Ascending aorta (tissue), 2 donors: ENCODE measurements at regions not wholly inside any gene's neighbourhood (a gene's known extent, or its start where the extent isn't known, plus 50 kb on each side); places are given as distances from the start of the nearest gene placed in this dataset.

ENCODE experiments used
- DNase-seq, 2 donors: peaks; one replicate each; pipeline ENCODE4 v3.0.0-alpha.2; 2019; ENCODE audit warnings: low spot score in 2 of 2
- H3K27ac ChIP-seq, 2 donors: fragments of 200-600 bp; sonication (generic); one replicate each; pipeline ENCODE4 v1.5.1; 2016 to 2017; ENCODE audit warnings: mild to moderate bottlenecking in 1 of 2
- H3K27me3 ChIP-seq: fragments of 200-600 bp; sonication (generic); one replicate; pipeline ENCODE4 v1.5.1; 2017
- H3K36me3 ChIP-seq, 2 donors: fragments of 200-600 bp; sonication (generic); one replicate each; pipeline ENCODE4 v1.5.1; 2016
- H3K4me1 ChIP-seq, 2 donors: fragments of 200-600 bp; sonication (generic); one replicate each; pipeline ENCODE4 v1.5.1; 2016 to 2017; ENCODE audit warnings: mild to moderate bottlenecking in 1 of 2
- H3K4me3 ChIP-seq, 2 donors: fragments of 200-600 bp; sonication (generic); one replicate each; pipeline ENCODE4 v1.5.1; 2016 to 2017; ENCODE audit warnings: mild to moderate bottlenecking in 1 of 2
- H3K9me3 ChIP-seq, 2 donors: fragments of 200-600 bp; sonication (generic); one replicate each; pipeline ENCODE4 v1.5.1; 2016
- CTCF ChIP-seq, 3 experiments: fragments of 200-600 bp in 2 of 3; fragments of 450-650 bp in 1 of 3; sonication (generic) in 2 of 3; IDR thresholded peaks; one replicate each; pipeline ENCODE4 v1.5.1; 2016 to 2019; ENCODE audit warnings: antibody characterized with exemption in 3 of 3, mild to moderate bottlenecking in 1 of 3, moderate library complexity in 1 of 3
- intact Hi-C: fragments of 100-400 bp; cut with DNase I; formaldehyde crosslinking; loops from one replicate; pipeline ENCODE4 v1.15.1; 2023

DNA sequence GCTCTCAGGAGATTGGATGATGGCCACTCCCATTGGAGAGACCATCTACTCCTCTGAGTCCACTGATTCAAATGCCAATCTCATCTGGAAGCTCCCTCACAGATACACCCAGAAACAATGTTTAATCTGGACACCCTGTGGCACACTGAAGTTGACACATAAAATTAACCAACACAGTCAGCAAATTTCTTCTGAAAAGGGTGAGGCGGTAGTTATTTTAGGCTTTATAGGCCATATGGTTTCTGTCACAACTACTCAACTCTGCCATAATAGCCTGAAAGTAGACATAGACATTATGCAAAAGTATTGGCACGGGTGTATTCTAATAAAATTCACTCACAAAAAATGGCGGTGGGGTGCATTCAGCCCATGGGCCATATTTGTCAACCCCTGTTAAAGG is 244.5 kb upstream of the VLDLR start:
- no peak for DNase-seq
- Histone ChIP-seq H3K4me3 (no peak overlapping the region), H3K27me3 (no peaks in the 10 kb centered on the region), H3K9me3 (no peaks in the 10 kb centered on the region), H3K27ac (no peak overlapping the region), H3K4me1 (no peaks in the 10 kb centered on the region), H3K36me3 (no peaks in the 10 kb centered on the region)
- intact Hi-C loops = no loop called here
- TF ChIP-seq CTCF (IDR thresholded peaks at IDR 0.05) = no peak

DNA sequence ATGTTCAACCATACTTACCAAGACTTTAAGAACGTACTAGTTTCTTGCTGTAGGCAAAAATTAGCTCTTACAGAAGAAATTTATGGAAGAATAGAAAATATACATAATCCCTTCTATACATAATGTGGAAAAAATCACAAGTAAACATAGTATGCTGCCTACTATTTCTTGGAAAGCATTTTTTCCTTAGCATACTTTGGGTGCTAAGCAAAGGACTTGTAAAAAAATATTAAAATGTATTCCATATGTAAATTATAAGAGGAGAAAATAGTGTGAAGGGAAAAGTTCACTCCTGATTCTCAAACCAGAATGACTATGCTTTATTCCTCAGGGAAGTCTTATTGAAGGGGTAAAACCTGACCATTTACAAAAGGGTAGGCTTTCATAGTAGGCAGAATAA is 243.8 kb upstream of the VLDLR start:
- DNase-seq = no peak
- Histone ChIP-seq H3K36me3 (no peaks in the 10 kb centered on the region), H3K4me1 (no peaks in the 10 kb centered on the region), H3K9me3 (no peaks in the 10 kb centered on the region), H3K27ac (no peak overlapping the region), H3K27me3 (no peaks in the 10 kb centered on the region), H3K4me3 (no peak overlapping the region)
- intact Hi-C loops = no loop called here
- TF ChIP-seq CTCF (IDR thresholded peaks at IDR 0.05) = no peak

DNA sequence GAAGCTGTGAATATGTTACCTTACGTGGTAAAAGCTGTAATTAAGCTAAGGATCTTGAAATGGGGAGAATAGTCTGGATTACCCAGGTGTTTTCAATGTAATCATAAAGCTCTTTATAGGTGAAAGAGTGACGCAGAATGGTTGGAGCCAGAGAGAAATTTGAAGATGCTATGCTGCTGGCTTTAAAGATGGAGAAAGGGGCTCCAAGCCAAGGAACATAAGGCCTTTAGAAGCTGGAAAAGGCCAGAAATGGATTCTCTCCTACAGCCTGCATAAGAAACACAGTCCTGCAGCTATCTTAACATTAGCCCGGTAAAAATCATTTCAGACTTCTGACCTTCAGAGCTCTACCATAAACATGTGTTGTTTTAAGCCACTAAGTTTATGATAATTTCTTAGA is 243.3 kb upstream of the VLDLR start:
- intact Hi-C loops = no loop called here
- H3K36me3 ChIP-seq = no peaks in the 10 kb centered on the region
- H3K4me3 ChIP-seq = no peak overlapping the region
- no peak for TF ChIP-seq CTCF (IDR thresholded peaks at IDR 0.05)
- DNase-seq = no peak
- no peaks in the 10 kb centered on the region for H3K4me1 ChIP-seq
- no peaks in the 10 kb centered on the region for H3K9me3 ChIP-seq
- no peaks in the 10 kb centered on the region for H3K27me3 ChIP-seq
- H3K27ac ChIP-seq = no peak overlapping the region

DNA sequence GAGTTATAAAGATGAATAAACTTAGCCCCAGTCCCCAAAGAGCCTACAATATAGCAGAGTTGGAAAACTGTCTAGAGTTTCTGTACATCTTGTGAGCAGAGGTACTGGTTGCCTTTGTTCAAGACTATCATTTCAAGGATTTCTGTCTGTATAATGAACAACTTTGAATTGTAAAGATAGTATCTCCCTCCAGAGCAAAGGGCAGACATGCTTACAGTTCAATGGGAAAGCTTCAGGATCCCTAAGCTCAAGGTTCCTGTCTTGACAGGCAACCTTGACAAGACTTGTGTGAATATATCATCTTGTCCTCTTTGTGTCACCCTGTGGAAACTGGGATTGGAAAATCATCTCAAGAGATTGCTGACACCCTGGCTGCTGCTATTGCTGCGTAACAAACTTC is 242.8 kb upstream of the VLDLR start:
- DNase-seq = no peak
- Histone ChIP-seq H3K27me3 (no peaks in the 10 kb centered on the region), H3K36me3 (no peaks in the 10 kb centered on the region), H3K4me1 (no peaks in the 10 kb centered on the region), H3K4me3 (no peak overlapping the region), H3K9me3 (no peaks in the 10 kb centered on the region), H3K27ac (no peak overlapping the region)
- intact Hi-C loops = no loop called here
- no peak for TF ChIP-seq CTCF (IDR thresholded peaks at IDR 0.05)

GRCh38 chr9:2384741-2385140 is 236.8 kb upstream of the VLDLR start:
- Histone ChIP-seq H3K27me3 (no peaks in the 10 kb centered on the region), H3K4me1 (no peaks in the 10 kb centered on the region), H3K36me3 (no peaks in the 10 kb centered on the region), H3K27ac (no peak overlapping the region), H3K4me3 (no peak overlapping the region), H3K9me3 (no peaks in the 10 kb centered on the region)
- intact Hi-C loops = no loop called here
- TF ChIP-seq CTCF (IDR thresholded peaks at IDR 0.05) = no peak
- DNase-seq = no peak

DNA sequence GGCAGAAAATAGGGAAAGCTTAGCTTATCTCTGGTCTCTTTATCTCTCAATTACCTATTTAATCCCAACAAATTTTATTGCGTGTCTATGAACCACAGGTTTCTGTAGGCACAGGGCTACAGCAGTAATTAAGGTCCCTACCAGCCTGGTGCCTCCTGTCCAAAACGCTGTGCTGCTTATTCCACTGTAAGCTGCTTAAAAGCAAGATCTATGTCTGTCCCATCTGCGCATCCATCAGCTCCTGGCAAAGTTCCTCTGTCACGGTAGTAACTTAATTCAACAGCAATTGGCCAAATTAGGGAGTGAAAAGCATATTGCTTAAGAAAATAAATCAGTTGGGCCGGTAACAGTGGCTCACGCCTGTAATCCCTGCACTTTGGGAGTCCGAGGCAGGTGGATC is 235.8 kb upstream of the VLDLR start:
- TF ChIP-seq CTCF (IDR thresholded peaks at IDR 0.05) = no peak
- no peak for DNase-seq
- intact Hi-C loops = no loop called here
- Histone ChIP-seq H3K9me3 (no peaks in the 10 kb centered on the region), H3K27me3 (no peaks in the 10 kb centered on the region), H3K4me3 (no peak overlapping the region), H3K36me3 (no peaks in the 10 kb centered on the region), H3K27ac (no peak overlapping the region), H3K4me1 (no peaks in the 10 kb centered on the region)
